Transverse colon (tissue), 4 donors: ENCODE measurements at regions not wholly inside any gene's neighbourhood (a gene's known extent, or its start where the extent isn't known, plus 50 kb on each side); places are given as distances from the start of the nearest gene placed in this dataset.

ENCODE experiments used
- POLR2AphosphoS5 ChIP-seq, 3 donors: sonication (generic); formaldehyde crosslinking; IDR thresholded peaks; one replicate each; pipeline ENCODE4 v1.6.1; 2016; ENCODE audit warnings: antibody characterized with exemption in 3 of 3
- TF ChIP-seq, protein P1 (sequence below), 5 experiments: fragments of 200-600 bp in 3 of 5; fragments of 450-650 bp in 2 of 5; sonication (generic) in 3 of 5; IDR thresholded peaks; 1 replicate in 2 of 5; 2 replicates in 3 of 5; pipeline ENCODE4 v1.5.1; 2016 to 2017; ENCODE audit warnings: antibody characterized with exemption in 5 of 5, inconsistent platforms in 3 of 5, mild to moderate bottlenecking in 2 of 5, moderate library complexity in 1 of 5

DNA sequence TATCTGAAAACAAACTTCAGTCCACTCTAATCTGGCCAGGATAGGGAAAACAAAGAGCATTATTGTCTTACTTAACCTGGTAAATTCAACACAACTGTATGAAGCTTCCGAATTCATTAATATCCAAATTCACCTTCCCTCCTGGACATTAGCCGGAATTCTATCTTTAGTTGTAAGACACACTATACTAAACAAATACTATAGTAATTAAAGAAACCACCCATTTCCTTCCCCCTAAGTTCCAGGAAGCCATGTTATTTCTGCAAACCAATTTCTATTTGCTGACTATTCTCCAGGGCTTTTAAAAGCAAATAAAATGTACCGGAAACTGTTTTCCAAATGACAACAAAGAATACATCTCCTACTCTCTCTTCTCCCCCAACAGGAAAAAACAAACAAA lies 122.7 kb upstream of the MDM1 start:
- TF ChIP-seq, protein P1, sequence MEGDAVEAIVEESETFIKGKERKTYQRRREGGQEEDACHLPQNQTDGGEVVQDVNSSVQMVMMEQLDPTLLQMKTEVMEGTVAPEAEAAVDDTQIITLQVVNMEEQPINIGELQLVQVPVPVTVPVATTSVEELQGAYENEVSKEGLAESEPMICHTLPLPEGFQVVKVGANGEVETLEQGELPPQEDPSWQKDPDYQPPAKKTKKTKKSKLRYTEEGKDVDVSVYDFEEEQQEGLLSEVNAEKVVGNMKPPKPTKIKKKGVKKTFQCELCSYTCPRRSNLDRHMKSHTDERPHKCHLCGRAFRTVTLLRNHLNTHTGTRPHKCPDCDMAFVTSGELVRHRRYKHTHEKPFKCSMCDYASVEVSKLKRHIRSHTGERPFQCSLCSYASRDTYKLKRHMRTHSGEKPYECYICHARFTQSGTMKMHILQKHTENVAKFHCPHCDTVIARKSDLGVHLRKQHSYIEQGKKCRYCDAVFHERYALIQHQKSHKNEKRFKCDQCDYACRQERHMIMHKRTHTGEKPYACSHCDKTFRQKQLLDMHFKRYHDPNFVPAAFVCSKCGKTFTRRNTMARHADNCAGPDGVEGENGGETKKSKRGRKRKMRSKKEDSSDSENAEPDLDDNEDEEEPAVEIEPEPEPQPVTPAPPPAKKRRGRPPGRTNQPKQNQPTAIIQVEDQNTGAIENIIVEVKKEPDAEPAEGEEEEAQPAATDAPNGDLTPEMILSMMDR (IDR thresholded peaks at IDR 0.05): no peak
- TF ChIP-seq POLR2AphosphoS5 (IDR thresholded peaks at IDR 0.05): no peak
